ENCODE measurements at regions not wholly inside any gene's neighbourhood (a gene's known extent, or its start where the extent isn't known, plus 50 kb on each side); places are given as distances from the start of the nearest gene placed in this dataset.
A peak's percentile ranks its signal among the peaks of the same experiment; 100 is the strongest.

GRCh38 chr4:136505020-136505419 is 1027.3 kb downstream of the PCDH18 start:
- no peak for DNase-seq

GRCh38 chr4:136495851-136496250 is 1036.4 kb downstream of the PCDH18 start:
- DNase-seq: no peak

DNA sequence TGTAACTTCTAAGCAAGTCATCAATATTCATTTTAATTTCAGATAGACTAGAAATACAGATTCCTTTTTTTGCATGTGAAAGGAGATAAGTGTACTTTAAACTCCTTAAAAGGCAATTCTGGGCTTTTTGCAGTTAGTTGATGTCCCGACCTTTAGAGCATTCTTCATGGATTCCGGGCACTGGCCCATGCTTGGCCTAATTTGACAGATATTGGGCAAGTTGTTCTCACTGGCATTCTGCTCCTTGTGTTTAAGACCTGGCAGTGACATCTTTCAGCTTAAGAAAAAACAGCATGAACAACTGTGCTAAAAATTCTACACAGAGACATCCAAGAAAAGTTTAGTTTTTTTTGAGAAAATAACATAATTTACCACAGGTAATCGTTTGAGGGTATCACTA is 1037.2 kb downstream of the PCDH18 start:
- no peak for DNase-seq

DNA sequence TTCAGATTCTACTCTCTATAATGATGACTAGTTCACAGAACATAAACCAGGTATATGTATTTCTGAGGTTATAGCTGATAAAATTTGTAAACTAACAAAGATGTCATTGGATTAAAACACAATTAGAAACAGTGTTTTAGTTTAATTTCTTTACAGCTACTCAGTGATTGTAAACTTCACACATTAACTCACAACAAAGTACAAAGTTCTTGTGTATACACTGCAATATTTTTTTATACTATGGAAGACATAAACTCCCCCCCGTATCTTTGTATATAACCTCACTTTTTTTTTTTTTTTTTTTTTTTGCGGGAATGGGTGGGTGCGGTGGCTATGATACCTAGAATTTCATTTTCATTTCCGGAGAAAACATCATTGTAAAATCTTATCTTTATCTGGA is 1043.2 kb downstream of the PCDH18 start:
- DNase-seq: no peak

DNA sequence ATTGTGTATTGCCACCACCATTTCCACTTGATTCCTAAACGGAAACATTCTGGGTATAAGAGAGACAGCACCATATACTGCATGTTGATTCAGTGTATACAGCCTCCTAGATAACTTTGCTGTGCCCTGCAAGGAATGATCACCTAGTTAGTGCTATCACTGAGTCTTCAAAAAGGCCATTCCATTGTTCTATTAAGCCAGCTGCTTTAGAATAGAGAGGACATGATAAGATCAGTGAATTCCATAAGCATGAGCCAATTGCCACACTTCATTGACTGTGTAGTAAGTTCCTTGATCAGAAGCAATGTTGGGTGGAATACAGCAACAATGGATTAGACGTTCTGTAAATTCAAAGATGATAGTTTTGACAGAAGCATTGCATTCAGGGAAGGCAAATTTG is 1047.3 kb downstream of the PCDH18 start:
- DNase-seq: no peak

- DNase-seq: peak; percentile 53
Measured at GRCh38 chr4:136476753-136477152, 1055.5 kb downstream of the PCDH18 start.

- no peak for DNase-seq
Measured at GRCh38 chr4:136471051-136471450, 1061.2 kb downstream of the PCDH18 start.

- no peak for DNase-seq
Measured at GRCh38 chr4:136465691-136466090, 1066.6 kb downstream of the PCDH18 start.

DNA sequence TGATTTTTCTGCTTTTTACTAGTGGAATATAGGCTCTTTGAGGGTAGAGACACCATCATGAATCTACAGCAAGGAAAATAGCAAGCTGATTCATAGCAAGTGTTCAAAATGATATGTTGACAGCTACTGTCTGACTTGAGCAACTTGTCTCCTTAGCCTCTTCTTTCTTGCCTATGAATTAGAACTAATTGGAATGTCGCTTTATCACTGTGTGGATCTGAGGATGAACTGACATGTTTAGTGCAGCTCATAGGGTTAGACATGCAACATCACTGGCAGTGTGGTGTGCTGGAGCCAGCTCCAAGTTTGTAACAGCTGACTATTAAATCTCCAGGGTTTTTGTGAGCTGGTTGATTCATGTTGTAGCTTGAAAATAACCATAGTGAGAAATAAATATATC is 1068.4 kb downstream of the PCDH18 start:
- no peak for DNase-seq

DNA sequence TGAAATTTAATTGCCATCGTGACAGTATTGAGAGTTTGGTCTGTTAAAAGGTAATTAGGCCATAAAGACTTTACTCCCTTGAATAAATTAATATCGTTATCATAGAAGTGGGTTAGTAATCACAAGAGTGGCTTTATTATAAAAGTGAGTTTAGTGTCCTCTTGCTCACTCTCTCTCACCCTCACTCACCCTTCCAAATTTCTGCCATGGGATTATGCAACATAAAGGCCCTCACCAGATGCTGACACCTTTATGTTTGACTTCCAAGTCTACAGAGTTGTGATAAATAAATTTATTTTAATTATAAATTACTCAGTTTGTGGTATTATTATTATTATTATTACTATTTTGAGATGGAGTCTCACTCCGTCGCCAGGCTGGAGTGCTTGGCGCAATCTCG is 1070.8 kb downstream of the PCDH18 start:
- no peak for DNase-seq

- DNase-seq: no peak
Measured at GRCh38 chr4:136458326-136458725, 1074.0 kb downstream of the PCDH18 start.

- DNase-seq: no peak
Measured at GRCh38 chr4:136457577-136457976, 1074.7 kb downstream of the PCDH18 start.

GRCh38 chr4:136457004-136457403 is 1075.3 kb downstream of the PCDH18 start:
- DNase-seq: no peak

- DNase-seq: no peak
Measured at GRCh38 chr4:136443006-136443405, 1089.3 kb downstream of the PCDH18 start.

GRCh38 chr4:136442447-136442846 is 1089.8 kb downstream of the PCDH18 start:
- no peak for DNase-seq

GRCh38 chr4:136441629-136442282 is 1090.5 kb downstream of the PCDH18 start:
- no peak for DNase-seq

GRCh38 chr4:136438645-136439044 is 1093.6 kb downstream of the PCDH18 start:
- no peak for DNase-seq

DNA sequence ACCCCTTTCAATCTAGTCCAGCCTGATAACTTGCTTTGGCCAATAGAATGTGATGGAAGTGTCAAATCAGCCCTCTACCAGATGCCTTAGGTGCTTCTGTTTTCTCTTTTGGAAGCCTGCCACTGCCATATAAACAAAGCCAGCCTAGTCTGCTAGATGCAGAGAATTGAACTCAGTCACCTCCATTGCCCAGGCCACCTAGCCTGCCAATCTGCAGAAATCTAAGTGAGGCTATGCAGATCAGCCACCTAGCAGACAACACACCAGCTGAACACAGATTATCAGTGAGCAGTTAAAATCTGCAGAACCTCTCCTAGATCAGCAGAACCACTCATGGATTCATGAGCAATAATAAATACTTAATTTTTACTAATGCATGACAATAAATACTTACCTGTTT is 1108.2 kb downstream of the PCDH18 start:
- no peak for DNase-seq

DNA sequence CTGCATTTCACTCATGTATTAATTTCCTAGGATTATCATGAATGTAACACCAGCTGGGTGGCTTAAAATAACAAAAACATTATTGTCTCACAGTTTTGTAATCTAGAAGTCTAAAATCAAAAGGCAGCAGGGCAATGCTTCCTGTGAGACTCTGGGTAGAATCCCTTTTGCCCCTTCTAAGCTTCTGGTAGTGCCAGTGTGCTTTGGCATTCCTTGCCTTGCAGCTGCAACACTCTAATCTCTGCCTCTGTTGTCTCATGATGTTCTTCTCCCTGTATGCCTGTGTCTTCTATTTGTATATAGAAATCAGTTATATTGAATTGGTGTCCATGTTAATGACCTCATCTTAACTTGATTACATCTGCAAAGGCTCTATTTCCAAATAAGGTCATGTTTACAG is 1117.3 kb downstream of the PCDH18 start:
- no peak for DNase-seq

DNA sequence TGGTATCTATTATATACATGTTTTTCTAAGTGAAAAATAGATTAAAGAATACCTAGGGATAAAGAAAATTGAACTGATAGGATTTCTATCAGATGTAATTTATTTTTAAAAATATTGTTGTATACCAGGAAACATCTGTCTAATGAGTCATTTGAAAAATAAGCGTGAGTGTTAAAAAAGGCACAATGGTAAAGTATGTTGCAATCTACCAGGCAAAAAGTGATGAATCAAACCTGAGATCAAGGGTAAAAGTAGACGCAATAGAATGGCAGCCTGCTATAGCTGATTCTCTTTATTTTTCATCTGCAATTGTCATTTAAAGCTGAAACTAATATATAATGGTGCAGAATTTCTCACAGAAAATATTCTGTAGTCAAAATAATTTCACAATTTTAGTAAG is 1119.6 kb downstream of the PCDH18 start:
- no peak for DNase-seq

GRCh38 chr4:136400829-136401228 is 1131.5 kb downstream of the PCDH18 start:
- no peak for DNase-seq

- DNase-seq: no peak
Measured at GRCh38 chr4:136395212-136395722, 1137.0 kb downstream of the PCDH18 start.

DNA sequence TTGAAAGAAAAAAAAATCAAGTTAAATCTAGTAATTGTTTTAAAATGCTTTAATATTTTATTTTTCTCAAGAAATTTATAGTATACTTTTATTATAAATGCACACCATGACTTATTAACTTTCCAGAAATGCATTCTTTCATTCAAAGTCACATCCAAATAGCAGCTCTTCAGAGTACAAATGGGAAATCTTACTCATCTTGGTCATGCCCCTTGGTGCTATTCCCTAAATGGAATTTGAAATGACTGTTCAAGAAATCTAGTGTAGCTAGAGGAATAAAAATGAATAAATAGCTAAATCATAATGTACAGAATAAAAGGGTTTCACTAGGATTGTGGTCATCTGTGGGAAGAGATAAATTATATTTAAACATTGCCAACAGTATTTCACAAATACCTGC is 1139.7 kb downstream of the PCDH18 start:
- no peak for DNase-seq

GRCh38 chr4:136390824-136391223 is 1141.5 kb downstream of the PCDH18 start:
- no peak for DNase-seq

- no peak for DNase-seq
Measured at GRCh38 chr4:136383082-136383481, 1149.2 kb downstream of the PCDH18 start.
